ENCODE measurements at regions not wholly inside any gene's neighbourhood (a gene's known extent, or its start where the extent isn't known, plus 50 kb on each side); places are given as distances from the start of the nearest gene placed in this dataset.

- TF ChIP-seq CHD7 (IDR thresholded peaks at IDR 0.05; ENCODE audit: insufficient replicate concordance, low read length) = no peak
- no peak for TF ChIP-seq TCF12 (IDR thresholded peaks at IDR 0.05; ENCODE audit: low read depth, low read length)
These were observed 659.0 kb upstream of the PCDH15 start (continued) for GRCh38 chr10:55460008-55460407.

Measured in H1 (cell line).